RWPE2 (cell line): ENCODE measurements at regions not wholly inside any gene's neighbourhood (a gene's known extent, or its start where the extent isn't known, plus 50 kb on each side); places are given as distances from the start of the nearest gene placed in this dataset.
A peak's percentile ranks its signal among the peaks of the same experiment; 100 is the strongest.

Experiments
- ATAC-seq: fragments of 200-7000 bp; cut with Tn5 transposase; 3 replicates; pipeline ENCODE4 v1.9.1; 2021; ENCODE audit warnings: low read depth
- DNase-seq: peaks from one replicate; pipeline ENCODE4 v3.0.0-alpha.2; 2020; ENCODE audit warnings: low spot score
- H3K27ac ChIP-seq: fragments of 450-650 bp; 2 replicates; pipeline ENCODE4 v1.5.1; 2017; ENCODE audit warnings: mild to moderate bottlenecking; ENCODE audit not compliant: poor library complexity, severe bottlenecking
- H3K27me3 ChIP-seq: fragments of 250-450 bp; sonication (Bioruptor Pico); 2 replicates; pipeline ENCODE4 v1.5.1; 2021; ENCODE audit warnings: mild to moderate bottlenecking, moderate library complexity; ENCODE audit not compliant: insufficient read depth, poor library complexity, severe bottlenecking
- H3K36me3 ChIP-seq: fragments of 250-450 bp; sonication (Bioruptor Pico); 2 replicates; pipeline ENCODE4 v1.5.1; 2020; ENCODE audit warnings: low read depth, mild to moderate bottlenecking, moderate library complexity
- H3K4me1 ChIP-seq: fragments of 250-450 bp; sonication (Bioruptor Pico); 2 replicates; pipeline ENCODE4 v1.5.1; 2021; ENCODE audit warnings: mild to moderate bottlenecking, moderate library complexity; ENCODE audit not compliant: insufficient read depth, poor library complexity, severe bottlenecking
- H3K4me3 ChIP-seq: fragments of 250-450 bp; sonication (Bioruptor Pico); 2 replicates; pipeline ENCODE4 v1.5.1; 2021; ENCODE audit warnings: mild to moderate bottlenecking, moderate library complexity; ENCODE audit not compliant: severe bottlenecking
- H3K9me3 ChIP-seq: fragments of 250-450 bp; sonication (Bioruptor Pico); 2 replicates; pipeline ENCODE4 v1.5.1; 2021; ENCODE audit warnings: mild to moderate bottlenecking, moderate library complexity; ENCODE audit not compliant: severe bottlenecking
- CTCF ChIP-seq: fragments of 450-650 bp; IDR thresholded peaks from one replicate; pipeline ENCODE4 v1.5.1; 2017; ENCODE audit warnings: mild to moderate bottlenecking, moderate library complexity; ENCODE audit not compliant: poor library complexity, severe bottlenecking

- DNase-seq, result no peak
- no peak overlapping the region for H3K4me3 ChIP-seq
- H3K4me1 ChIP-seq, result peaks cover 28% of the 10 kb centered on the region
- H3K27me3 ChIP-seq, result no peaks in the 10 kb centered on the region
- H3K9me3 ChIP-seq, result no peaks in the 10 kb centered on the region
- H3K27ac ChIP-seq, result no peak overlapping the region
- H3K36me3 ChIP-seq, result no peaks in the 10 kb centered on the region
- ATAC-seq, result no peak
- no peak for TF ChIP-seq CTCF
Measured at GRCh38 chr3:196147116-196147515, 64.1 kb downstream of the ZDHHC19 start.

DNA sequence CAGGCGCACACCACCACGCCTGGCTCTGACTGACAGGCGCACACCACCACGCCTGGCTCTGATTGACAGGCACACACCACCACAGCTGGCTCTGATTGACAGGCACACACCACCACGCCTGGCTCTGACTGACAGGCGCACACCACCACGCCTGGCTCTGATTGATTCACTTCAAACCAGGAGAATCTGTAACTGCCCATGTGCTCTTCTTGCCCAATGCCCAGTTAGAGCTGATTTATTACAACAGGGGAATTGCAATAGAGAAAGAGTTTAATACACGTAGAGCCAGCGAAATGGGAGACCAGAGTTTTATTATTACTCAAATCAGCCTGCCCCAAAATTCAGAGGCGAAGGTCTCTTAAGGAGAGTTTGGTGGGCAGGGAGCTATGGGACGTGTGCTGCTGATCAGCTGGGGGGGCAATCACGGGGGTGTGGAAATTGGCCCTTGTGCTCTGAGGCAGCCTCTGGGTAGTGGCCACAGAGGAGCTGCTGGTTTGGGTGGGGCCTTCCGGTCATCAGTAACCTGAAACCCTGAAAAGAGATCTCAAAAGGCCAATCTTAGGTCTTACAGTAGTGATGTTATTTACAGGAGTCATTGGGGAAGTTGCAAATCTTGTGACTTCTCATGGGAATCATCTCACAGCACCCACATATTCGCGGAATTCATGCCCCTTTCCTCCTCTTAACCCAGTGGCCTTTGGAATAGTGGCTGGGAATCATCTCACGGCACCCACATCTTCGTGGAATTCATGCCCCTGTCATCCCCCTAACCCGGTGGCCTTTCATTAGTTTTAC is 63.8 kb upstream of the TFRC start:
- H3K27me3 ChIP-seq, result no peaks in the 10 kb centered on the region
- DNase-seq (no peak), ATAC-seq (no peak)
- H3K4me1 ChIP-seq, result peaks cover 35% of the 10 kb centered on the region
- H3K36me3 ChIP-seq, result no peaks in the 10 kb centered on the region
- no peak overlapping the region for H3K4me3 ChIP-seq
- H3K27ac ChIP-seq, result no peak overlapping the region
- H3K9me3 ChIP-seq, result no peaks in the 10 kb centered on the region
- no peak for TF ChIP-seq CTCF

- Histone ChIP-seq H3K4me3 (no peak overlapping the region), H3K9me3 (no peaks in the 10 kb centered on the region), H3K36me3 (no peaks in the 10 kb centered on the region), H3K27ac (peak overlapping the region; percentile 61), H3K27me3 (no peaks in the 10 kb centered on the region), H3K4me1 (peaks cover 35% of the 10 kb centered on the region)
- no peak for DNase-seq
- no peak for TF ChIP-seq CTCF
- ATAC-seq, result peak; percentile 34; the same call in 1 of the 3 replicates
Measured at GRCh38 chr3:196144383-196145105, 62.7 kb upstream of the TFRC start.

GRCh38 chr3:196143708-196144382 is 62.0 kb upstream of the TFRC start:
- Histone ChIP-seq H3K9me3 (no peaks in the 10 kb centered on the region), H3K27me3 (no peaks in the 10 kb centered on the region), H3K36me3 (no peaks in the 10 kb centered on the region), H3K27ac (peak overlapping the region; percentile 61), H3K4me1 (peaks cover 36% of the 10 kb centered on the region), H3K4me3 (no peak overlapping the region)
- no peak for DNase-seq
- TF ChIP-seq CTCF, result no peak
- no peak for ATAC-seq
